ENCODE measurements at regions not wholly inside any gene's neighbourhood (a gene's known extent, or its start where the extent isn't known, plus 50 kb on each side); places are given as distances from the start of the nearest gene placed in this dataset.
"Not testable (repeated sequence)": the region's sequence is repeated elsewhere in the genome, so short reads cannot be mapped to it uniquely, and the experiment has no call there.

DNA sequence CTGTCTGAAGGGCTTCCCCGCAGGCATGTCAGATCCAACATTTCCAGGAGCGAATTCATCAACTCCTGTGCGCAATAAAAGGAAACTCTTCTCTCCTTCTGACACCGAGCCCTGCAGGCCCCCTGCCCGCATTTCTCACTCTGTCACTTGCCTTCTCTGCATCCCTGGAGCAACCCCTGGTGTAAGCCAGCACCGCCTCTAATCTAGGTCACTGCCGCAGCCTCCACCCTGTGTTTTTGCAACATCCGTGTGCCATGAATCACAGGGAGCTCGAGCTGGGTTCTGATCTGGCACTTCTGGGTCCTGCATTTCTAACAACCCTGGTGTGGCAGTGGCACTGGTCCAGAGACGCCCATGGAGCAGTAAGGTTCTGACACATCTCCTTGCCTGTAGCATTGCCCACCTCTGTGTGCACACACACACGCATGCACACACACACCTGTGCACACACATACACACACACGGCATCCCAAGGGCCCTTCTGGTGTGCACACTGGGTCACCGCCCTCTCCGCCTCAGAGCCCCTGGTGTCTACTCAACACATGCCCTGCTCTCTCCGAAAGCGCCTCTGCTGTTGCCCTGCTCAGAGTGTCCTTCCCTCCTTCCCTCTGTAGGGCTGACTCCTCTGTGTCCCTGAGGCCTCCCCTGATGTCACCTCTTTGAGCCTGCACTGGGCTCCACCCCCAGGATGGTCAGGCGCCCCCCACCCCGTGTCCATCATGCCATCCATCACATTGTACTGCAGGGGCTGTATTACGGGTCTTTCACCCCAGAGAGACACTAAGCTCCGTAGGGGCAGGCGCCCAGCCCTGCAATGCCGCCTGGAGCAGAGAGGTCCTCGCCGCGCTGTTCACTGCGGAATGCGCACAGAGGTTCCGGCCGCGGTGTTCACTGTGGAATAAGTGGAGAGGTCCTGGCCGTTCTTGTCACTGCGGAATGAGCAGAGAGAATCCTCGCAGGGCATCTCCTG lies 111.4 kb upstream of the SFSWAP start:
- no peak for DNase-seq (ENCODE audit: low read depth)

DNA sequence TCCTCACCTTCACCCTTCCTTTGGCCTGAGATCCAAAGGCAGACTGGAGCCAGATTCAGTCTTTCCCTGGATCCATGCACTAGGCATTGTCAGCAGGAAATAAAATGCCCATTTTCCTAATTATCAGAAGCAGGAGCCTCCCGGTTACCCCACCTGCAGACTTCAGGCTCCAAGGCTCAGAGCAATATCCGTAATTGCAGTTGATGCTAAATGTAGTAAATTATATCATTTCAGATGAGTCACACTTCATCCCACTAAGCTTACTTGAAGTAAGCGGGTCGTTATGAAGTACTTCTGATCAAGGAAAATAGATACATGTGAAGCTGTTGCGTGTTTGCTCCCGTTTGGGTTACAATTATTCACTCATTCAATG lies 110.7 kb upstream of the SFSWAP start:
- DNase-seq (ENCODE audit: low read depth), result no peak

DNA sequence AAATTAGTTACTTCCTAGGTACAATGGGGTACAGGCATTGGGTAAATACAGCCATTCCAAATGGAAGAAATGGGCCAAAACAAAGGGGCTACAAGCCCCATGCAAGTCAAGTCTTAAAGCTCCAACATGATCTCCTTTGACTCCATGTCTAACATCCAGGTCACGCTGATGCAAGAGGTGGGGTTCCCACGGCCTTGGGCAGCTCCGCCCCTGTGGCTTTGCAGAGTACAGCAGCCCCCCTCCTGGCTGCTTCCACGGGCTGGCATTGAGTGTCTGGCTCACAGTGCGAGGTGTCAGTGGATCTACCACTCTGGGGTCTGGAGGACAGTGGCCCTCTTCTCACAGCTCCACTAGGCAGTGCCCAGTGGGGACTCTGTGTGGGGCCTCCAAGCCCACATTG lies 109.4 kb upstream of the SFSWAP start:
- DNase-seq (ENCODE audit: low read depth), result not testable (repeated sequence)

DNA sequence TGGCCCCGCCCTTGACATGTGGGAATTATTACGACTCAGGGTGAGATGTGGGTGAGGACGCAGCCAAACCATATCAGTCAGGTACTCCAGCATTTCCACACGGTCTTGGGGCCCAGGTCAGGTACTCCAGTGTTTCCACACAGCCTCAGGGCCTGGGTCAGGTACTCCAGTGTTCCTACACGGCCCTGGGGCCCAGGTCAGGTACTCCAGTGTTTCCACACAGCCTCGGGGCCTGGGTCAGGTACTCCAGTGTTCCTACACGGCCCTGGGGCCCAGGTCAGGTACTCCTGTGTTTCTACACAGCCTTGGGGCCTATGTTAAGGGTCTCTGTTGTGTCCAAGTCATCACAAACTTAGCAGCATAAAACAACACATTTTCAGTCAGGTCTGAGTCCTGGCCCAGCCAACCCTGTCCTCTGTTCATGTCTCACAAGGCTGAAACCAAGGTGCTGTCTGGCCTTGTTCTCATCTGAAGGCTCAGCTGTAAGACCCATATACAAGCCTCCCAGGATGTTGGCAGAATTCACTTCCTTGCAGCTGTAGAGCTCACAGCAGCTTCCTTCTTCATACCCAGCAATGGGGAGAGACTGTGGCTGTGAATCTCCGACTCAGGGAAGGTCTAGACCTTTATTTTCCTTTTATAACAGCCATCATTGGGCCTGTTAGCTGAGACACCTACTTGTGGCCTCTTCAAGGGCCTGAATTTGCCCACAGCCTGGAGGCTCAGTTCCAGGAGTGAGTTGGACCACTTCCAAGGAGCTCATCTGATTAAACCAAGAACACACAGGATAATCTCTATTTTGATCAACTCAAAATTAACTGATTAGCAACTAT lies 107.6 kb upstream of the SFSWAP start:
- no peak for DNase-seq (ENCODE audit: low read depth)

DNA sequence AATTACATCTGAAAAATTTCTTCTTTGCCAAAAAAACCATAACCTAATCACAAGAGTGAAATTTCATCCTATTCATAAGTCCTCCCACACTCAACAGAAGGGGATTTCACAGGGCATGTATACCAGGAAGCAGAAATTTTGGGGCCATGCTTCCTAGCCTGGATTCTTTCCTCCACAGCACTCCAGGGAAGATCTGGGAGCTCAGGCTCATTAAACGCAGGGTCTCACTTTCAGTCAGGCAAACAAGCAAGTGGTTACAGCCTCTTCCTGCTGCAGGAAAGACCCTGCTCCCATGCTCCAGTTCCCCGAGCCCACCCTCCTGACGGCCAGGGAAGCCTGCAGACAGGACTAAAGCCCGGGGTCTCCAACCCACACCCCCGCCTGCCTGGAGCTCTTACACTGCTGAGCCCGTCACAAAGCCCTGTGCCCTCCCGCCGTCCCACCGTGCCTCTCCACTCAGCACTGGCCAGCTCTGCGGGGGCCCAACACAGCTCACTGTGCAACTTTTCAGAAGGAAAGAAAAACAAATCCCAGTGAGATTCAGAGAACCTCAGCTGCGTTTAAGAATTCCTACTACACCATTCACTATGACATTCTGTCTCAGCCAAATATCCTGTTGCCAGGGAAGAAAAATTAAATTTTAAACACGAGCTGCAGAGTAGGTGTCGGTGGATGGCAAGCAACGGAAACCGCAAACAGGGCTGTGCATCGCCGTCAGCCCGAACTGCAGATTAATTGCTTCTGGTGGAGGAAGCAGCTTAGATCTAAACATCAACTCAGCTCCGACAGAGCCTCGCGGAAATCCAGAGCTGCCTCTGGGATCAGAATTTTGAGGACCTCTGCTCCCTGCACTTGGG lies 106.7 kb upstream of the SFSWAP start:
- DNase-seq (ENCODE audit: low read depth), result peak; percentile 18

DNA sequence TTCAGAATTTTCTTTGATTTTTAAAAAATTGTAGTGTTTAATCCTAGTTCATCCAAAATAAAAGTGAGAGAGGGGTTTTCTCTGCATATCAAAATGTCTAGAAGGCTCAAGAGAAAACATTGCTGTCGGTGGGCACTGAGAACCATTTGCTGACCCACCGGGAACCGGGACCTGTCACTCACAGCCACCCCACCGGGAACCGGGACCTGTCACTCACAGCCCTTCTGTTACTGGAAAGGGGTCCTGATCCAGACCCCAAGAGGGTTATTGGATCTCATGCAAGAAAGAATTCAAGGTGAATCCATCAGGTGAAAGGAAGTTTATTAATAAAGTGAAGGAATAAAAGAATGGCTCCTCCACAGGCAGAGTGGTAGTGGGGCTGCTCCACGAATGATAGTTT lies 106.0 kb upstream of the SFSWAP start:
- no peak for DNase-seq (ENCODE audit: low read depth)

DNA sequence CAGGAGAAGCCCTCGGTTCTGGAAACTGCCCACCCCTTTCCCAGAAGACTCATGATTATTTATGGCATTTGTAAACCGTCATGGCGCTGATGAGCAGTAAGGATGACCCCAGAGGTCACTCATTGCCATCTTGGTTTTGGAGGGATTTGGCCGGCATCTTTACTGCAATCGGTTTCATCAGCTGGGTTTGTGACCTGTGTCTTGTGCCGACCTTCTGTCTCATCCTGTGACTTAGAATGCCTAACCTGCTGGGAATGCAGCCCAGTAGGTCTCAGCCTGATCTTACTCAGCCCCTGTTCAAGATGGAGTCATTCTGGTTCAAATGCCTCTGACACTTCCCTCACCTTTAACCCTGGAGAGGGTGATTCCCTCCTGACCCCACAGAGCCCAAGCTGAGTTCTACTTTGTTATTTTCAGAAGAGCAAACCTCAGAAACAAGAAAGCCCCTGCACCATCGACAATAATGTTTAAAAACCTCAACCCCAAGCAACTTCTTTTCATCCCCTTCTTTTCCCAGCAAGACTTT lies 105.5 kb upstream of the SFSWAP start:
- no peak for DNase-seq (ENCODE audit: low read depth)

DNA sequence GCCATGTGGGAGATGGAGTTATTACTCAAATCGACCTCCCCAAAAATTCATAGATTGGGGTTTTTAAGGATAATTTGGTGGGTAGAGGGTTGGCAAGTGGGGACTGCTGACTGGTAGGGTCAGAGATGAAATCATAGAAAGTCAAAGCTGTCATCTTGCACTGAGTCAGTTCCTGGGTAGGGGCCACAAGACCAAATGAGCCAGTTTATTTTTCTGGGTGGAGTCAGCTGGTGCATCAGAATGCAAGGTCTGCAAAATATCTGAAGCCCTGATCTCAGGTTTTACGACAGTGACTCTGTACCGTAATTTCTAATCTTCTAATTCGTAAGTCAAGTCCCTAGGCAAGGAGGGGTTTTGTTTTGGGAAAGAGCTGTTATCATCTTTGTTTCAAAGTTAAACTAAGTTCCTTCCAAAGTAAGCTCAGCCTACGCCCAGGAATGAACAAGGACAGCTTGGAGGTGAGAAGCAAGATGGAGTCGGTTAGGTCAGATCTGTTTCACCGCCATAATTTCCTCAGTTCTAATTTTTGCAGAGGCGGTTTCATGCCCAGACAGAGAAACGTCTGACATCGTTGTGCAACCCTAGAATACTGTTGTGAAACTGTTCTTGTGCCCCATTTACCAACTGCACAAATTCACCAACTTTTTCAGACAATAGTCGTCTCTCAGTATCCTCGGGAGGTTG lies 104.5 kb upstream of the SFSWAP start:
- DNase-seq (ENCODE audit: low read depth), result no peak

DNA sequence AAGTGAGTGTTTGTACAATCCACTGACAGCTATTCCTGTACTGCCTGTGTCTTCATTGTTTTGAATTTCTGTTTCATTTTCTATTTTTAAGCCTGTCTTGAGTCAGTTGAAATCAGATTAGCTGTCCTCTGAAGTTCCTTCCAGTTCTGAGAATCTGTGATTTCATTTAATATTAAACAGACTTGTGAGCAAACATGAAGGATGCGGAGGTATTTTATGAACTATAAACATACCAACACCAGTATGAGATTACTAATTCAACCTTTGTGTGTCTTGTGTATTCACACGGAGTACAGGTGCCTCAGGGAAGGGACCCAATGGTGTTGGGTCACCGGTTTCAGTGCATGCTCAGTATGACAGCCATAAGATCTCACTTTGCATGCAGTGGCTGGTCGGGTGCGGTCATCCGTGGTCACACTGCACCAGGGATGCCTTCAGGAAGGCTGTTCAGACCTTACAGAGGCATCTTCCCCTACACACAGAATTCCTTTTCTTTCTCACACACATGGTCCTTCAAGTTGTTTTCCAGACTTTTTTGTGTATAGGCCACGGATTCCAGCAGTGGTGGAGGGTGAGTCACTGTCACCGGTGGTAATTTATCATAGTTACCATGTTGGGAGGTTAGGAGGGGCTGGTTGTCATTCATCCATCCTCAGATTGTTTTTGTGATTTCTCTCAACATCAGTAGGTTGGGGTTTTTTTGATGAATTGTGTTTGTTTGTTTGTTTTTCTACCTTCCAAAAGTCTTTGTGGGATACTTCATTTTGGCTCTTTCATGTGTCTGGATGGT lies 103.0 kb upstream of the SFSWAP start:
- DNase-seq (ENCODE audit: low read depth), result no peak

DNA sequence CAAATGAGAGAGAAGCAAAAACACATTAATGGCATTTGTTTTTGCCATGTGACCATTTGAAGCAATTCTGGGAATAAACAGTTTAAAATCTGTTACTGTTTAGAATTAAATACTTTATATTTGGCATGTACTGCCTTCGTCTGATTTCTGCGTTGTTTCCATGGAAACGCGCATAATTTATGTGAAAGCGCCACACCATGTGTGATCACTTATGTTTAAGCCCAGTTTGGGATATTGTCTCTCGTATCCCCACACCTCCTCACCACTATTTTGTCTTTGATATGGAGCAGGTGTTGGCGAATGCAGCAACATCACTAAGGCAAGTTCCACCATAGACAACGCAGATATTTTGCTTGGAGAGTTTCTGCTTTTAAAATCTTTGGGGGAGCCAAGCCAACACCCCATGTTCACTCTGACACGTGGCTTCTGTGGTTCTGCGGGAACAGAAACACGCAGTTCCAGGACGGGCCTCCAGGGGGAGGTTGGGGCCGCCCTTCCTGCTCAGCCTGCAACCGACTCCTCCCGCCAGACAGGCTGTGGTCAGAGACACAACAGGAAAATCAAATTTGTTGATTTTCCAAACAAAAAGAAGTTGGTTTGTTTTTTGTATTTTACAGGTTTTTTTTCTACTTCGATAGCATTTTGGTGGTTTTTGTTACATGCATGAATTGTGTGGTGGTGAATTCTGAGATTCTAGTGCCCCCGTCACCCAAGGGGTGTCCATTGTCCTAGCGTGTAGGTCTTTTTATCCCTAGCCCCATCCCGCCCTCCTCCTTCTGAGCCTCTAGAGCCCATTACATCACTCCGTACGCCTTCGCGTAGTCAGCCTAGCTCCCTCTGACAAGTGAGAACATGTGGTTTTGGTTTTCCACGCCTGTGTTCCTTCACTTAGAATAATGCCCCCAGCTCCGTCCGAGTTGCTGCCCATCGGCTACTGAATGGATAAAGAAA lies 101.9 kb upstream of the SFSWAP start:
- peak; percentile 42 for DNase-seq (ENCODE audit: low read depth)

DNA sequence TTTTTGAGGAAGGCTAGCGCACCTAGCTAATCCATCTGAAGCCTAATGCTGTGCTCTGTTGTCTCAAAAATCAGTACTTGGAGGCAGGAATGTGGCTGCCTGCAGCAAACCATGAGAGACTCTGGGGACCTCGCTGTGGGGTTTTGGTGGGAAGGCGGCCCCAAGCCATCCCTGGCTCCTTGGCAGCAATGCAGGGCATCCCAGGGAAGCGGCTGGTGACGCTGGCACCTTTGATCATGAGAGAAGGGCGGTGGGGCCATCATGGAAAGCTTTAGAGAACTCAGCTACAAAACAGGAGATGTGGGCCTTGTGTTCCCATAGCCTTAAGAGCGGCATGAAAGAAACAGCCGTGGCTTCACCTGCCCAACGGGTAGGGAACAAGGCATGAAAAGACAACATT lies 101.1 kb upstream of the SFSWAP start:
- DNase-seq (ENCODE audit: low read depth), result no peak

DNA sequence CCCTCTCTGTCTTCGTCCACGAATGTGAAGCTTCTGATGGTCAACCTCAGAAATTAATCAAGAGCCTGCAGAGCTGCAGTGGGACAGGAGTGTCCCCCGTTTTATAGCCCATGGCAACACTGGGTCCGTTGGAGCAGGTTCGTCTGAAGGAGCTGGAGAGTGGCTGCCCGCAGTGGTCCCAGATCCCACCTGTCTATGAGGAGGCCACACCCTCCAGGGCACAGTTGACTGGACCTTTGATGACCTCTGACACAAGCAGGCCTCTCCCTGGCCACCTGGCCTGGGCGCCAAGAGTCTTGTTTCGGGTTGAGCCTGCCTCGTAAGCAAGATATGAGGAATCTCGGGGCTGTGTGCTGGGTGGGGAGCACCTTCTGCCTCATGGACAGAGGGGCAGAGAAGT lies 100.7 kb upstream of the SFSWAP start:
- no peak for DNase-seq (ENCODE audit: low read depth)

DNA sequence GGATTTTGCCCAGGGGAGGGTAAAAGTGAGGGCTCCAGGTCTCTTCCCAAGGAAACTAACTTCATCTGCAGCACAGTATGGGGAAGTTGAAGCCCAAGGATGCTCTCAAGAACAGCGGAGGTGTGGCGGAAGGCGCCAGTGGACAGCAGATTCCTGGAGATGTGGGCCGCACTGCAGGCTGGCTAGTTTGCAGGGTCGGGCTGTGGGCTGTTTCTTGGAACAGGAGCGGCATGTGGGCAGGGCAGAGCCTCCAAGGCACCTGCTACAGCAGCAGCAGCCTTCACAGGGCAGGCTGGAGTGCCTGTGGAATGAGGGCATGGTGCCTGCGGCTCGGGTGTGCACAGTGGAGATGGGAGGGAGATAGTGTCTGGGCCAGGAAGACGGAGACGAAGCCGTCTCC lies 100.0 kb upstream of the SFSWAP start:
- no peak for DNase-seq (ENCODE audit: low read depth)

DNA sequence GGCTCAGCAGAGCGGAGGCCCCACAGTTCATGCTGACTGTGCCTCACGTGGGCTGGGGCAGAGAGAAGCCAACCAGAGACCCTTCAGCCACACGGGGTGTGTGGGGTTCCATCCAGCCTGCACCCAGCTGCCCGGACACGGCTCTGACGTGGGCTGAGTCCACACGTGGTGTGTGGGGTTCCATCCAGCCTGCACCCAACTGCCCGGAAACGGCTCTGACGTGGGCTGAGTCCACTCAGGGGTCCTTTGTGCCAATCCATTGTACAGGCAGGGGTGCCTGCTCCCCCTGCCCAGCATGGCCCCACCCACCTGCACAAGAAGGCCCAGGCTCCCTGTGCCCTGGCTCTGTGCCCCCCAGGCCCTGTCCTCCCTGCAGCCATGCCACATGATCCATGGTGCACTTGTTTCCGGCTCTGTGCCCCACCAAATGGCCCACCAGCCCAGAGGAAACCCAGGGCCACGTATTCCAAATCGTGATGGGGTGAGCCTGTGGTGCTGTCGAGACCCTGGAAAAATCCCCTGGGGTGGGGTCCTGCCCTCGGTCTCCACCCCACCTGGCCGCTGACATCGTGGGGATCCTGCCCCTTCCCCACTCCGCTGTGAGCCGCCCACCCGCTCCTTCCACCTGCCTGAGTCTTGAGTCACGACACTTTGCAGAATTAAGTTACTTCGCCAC lies 99.3 kb upstream of the SFSWAP start:
- DNase-seq (ENCODE audit: low read depth), result no peak

DNA sequence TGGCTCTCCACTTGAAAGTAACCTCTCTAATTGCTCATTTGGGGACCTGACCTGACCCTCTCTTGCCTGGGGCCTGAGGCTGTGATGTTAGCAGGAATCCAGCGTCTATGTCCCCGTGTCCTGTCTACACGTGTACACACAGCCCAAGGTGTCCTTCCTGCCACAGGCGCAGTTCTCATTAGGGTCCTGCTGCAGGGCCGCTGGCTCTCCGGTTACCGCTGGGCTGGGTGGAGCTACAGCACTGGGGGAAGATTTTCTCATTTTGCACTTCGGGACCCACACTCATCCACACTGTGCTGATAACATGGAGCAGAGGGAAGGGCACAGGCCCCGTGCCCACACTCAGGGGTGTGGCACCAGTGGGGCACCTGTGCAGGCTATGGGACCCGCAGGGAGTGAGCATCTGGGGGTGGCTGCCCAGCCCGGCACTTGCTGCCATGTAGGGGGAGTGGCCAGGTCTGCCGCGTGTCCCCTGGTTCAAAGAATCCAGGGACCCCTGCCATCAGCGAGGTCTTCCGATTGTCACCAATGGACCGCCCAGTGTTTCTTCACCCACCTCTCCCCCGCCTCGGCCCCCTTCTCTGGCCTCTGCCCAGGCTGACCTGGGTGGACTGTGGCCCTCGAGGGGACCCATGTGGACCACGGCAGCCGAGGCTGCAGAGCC lies 98.7 kb upstream of the SFSWAP start:
- no peak for DNase-seq (ENCODE audit: low read depth)

DNA sequence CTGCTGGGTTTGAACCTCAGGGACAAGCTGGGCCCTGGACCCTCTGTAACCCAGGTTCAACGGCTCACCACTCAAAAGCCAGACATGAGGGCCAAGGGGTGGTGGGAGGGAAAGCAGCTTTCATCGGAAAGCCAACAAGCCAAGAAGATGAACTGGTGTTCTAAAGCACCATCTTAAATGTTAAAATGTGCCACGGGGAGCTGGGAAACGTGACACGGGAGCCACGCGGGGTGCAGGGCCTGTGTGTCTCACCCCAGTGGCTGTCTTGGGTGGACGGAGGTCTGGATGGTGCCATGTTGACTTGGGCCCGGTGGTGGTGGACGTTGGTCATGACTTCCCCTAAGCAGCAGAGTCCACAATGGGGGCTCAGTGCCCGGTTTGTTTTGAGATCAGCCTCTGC lies 97.7 kb upstream of the SFSWAP start:
- no peak for DNase-seq (ENCODE audit: low read depth)

DNA sequence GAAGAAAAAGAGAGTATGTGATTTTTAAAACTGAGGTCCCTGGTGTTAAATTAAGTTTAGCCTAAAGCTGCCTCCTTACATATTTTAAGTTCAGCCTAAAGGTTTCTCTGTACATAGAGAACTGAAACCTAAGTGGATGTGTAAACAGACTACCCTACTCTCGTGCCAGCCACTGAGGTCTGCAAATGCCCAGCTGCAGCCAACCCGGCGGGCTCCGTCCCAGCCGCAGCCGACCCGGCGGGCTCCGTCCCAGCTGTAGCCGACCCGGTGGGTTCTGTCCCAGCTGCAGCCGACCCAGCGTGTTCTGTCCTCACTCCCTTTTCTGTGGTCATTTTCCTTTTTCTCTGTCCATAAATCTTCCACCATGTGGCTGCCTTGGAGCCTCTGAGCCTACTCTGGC lies 97.2 kb upstream of the SFSWAP start:
- DNase-seq (ENCODE audit: low read depth), result no peak

DNA sequence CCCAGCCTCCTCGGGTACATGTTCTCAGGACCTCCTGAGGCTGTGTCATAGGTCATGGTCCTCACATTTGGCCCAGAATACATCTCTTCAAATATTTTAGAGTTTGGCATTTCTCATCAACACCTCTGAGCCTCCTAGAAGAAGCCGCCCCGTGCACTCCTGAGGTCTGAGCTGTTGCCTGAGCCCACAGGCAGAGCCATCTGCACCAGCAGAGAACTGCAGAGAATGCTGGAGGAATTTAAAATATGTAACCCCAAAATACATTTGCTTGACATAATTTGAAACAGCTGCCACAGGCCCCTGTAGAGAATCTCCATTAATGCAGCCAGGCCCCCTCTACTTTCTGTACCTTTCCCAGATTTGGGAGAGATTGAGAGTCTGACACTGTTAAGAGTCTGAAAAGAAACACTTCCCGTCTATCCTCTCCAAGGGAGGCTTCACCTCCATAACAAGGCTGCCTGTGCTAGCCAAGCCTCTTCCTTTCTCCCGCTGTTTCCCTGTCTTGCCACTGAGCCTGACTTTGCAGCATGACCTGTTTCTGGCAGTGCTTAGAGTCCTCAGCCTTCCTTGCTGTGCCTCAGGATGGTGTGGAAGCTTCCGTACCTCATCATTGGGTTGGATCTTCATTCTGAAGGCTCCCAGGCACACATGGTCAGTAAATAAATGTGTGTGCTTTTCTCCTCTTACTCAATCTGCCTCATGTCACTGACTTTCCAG lies 95.4 kb upstream of the SFSWAP start:
- no peak for DNase-seq (ENCODE audit: low read depth)
